UCSD-AML1 (cell line): ENCODE measurements at regions not wholly inside any gene's neighbourhood (a gene's known extent, or its start where the extent isn't known, plus 50 kb on each side); places are given as distances from the start of the nearest gene placed in this dataset.
A peak's percentile ranks its signal among the peaks of the same experiment; 100 is the strongest.

Experiments
- DNase-seq: peaks from one replicate; lab custom pipeline; 2025; ENCODE audit not compliant: unreplicated experiment; lab: John Stamatoyannopoulos, UW

GRCh38 chr16:6861135-6861814 is 471.4 kb upstream of the RBFOX1 start:
- no peak for DNase-seq

DNA sequence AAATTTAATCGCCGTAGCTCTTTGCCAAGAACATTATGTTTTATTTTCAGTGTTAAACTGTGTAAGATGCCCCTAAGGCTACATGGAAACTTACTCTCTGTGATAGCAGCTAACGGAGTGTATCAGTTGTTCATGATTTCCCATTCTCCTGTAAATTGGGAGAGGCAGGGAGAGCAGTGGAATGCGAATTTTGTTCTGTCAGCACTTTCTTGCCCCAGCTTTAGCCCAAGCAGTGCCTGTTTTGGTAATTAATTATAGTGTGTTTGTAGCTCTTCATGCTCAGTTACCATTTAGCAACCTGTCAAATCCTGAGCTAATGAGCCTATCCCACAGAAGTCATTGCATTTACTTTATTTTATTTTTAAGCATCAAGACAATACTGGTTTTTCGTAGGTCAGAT is 475.1 kb upstream of the RBFOX1 start:
- DNase-seq: no peak

DNA sequence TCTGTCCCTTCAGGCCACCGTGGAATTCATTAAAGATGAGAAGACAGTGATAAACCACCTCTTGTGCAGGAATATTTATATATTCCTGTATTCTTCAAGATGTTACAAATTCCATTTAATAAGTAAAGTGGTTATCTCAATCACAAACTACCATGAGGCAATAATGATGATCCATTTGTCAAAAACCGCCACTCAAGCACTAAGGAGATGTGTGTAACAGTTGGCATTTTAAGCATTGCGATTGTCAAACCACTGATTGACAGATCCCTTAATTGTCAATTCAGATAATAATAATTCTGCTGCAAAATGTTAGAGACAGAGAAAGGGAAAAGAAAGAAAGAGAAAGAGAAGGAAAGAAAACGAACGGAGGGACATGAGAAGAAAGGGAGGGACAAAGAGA is 476.1 kb upstream of the RBFOX1 start:
- no peak for DNase-seq

- DNase-seq: no peak
Observed at GRCh38 chr16:6853565-6853964, 479.1 kb upstream of the RBFOX1 start.

DNA sequence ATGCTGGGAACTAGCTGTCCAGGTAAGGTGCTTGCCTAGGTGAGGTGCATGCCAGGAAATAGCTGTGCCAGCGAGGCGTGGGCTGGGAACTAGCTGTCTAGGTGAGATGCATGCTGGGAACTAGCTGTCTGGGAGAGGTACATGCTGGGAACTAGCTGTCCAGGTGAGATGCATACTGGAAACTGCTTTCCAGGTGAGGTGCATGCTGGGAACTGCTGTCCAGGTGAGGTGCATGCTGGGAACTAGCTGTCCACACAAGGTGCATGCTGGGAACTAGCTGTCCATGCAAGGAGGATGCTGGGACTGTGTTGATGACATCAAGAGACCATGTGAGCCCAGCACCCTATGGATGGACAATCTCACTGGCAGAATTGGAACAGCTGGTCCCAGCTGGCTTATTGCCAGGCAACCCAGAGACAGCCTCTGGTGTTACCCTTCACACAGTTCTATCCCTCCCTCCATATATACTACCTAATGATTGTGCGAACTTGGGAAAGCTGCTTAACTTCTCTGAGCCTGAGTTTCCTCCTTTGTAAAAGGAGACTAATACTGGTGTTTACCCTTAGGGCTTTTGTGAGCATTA is 479.9 kb upstream of the RBFOX1 start:
- DNase-seq: no peak

DNA sequence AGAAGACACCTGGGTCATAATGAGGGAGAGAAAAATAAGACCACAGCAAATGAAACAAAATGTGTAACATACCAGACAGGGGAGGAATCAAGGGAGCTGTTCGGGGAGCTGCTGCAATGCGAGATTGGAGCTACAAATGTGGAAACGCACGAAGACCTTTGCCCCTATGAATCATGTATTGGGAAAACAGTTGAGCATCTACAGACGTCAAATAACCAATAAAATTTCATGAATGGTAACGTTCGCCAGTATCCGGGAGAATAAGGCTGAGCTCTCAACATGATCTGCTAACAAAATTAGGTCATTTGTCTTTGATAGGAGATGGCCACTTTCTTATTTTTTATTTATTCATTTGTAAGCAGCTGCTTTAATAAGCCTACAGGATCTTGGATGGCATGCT is 486.2 kb upstream of the RBFOX1 start:
- DNase-seq: no peak

- no peak for DNase-seq
Observed at GRCh38 chr16:6841392-6841791, 491.3 kb upstream of the RBFOX1 start.

DNA sequence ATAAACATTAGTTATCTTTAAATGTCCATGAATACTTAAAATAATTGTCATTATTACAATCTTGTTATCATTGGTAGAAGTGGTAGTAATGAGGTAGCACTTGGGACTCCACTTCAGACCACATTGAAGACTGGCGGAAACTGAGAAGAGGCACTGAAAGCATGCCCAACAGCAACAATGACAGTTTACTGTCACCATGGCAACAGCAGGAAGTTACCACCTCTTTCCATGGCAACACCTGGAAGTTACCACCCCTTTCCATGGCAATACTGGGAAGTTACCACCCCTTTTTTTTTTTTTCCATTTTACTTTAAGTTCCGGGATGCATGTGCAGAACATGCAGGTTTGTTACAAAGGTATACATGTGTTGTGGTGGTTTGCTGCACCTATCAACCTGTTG is 494.9 kb upstream of the RBFOX1 start:
- no peak for DNase-seq

DNA sequence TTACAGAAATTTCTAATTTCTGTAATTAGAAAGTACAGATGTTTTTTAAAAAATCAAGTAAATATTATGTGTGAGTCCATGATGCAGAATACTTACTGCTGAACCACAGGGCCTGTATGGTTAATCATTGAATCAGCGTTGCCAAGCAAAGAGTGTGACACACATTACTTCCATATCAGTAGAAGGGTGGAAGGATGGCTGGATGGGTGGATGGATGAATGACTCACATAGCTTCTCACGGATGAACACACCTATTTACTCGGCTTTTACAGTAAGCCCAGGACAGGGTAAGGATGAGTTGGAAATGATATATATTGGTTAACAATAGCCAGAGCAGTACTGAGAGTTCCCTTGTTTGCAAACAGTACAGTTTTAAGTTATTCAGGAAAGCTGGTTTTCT is 495.9 kb upstream of the RBFOX1 start:
- DNase-seq: no peak

DNA sequence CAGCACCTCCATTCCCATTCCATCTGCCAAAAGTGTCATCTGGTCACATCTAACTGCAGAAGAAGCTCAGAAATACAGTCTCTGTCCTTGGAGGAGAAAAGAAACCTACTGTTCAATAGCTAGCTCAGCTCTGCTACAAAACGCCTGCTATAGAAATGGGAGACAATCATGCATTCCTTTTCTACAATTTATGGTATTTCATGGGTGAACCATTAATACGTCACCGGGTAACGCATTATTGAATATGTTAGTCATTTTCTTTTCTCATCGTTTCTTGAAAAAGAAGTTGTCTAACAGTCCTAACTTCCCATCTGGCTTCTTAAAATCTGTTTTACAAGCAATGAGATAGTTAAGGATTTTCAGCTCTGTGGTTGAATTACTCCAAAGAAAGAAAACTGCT is 496.7 kb upstream of the RBFOX1 start:
- DNase-seq: no peak

GRCh38 chr16:6835516-6835915 is 497.1 kb upstream of the RBFOX1 start:
- DNase-seq: no peak

GRCh38 chr16:6828690-6829089 is 504.0 kb upstream of the RBFOX1 start:
- DNase-seq: no peak

DNA sequence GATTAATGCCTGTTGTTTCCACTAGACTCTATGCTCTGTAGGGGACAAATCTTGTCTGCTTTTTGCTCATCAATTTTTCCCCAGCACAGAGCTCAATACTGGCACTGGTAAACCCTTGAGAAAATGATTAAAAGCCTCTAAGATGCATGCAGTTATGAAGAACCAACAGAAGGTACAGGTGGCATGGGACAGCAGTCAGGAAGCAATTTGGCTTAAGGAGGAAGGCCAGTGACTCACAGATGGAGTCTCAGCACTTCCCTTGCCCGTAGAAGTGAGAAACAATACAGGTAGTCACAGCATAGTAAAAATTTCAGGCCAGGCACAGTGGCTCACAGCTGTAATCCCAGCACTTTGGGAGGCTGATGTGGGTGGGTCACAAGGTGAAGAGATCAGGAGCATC is 504.7 kb upstream of the RBFOX1 start:
- DNase-seq: no peak

DNA sequence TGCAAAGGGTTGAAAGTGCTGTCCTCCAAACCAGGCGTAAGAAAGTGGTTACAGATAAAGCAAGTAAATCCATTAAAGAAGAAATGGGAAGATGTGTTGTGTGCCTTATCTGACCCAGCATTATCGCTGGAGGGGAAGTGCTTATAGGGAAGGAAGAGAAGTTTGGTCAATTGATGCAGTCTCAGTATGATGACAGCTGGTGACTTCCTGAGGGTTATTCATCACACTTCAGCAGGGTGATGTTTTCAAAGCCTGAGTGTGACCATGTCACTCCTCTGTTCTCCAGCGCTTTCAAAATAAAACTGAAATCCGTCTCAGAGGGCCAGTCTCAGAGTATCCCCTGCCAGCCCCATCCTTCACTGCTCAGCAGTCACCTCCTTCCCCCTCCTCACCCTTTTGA is 505.4 kb upstream of the RBFOX1 start:
- DNase-seq: peak; percentile 32

DNA sequence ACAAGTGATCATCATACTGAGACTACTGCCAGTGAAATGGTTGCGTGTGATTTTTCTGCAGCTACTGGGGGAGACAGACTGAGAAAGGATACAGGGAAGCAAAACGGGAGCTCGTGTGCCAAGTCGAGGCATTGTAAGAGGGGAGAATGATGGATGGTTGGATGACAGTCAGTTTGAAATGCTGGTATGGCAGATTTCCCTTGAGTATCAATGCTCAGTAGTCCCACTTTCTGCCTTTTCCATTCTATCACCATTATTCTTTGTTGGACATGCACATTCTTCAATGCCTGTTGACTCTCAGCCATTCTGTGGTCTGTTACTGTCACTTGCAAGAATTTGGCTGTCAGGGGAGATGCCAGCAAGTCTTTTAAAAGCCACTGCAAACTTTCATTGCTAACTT is 510.6 kb upstream of the RBFOX1 start:
- DNase-seq: no peak

DNA sequence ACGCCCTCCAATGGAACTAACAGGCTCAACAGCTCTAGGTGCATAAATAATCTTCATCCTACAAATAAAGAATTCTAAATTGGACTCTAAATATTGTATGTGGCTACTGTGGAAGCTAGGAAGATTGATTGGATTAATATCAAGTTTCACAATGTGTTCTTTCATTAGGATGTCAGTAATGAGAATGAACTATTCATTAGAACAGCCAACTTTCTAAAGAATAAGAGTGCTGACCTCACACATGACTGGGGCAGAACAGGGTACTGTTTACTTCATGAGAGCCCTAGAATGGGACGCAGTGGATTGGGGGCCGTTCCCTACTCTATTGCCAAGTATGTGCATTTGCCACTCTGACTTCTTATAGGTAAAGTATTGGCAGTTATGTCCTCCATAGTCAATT is 528.2 kb upstream of the RBFOX1 start:
- DNase-seq: no peak

DNA sequence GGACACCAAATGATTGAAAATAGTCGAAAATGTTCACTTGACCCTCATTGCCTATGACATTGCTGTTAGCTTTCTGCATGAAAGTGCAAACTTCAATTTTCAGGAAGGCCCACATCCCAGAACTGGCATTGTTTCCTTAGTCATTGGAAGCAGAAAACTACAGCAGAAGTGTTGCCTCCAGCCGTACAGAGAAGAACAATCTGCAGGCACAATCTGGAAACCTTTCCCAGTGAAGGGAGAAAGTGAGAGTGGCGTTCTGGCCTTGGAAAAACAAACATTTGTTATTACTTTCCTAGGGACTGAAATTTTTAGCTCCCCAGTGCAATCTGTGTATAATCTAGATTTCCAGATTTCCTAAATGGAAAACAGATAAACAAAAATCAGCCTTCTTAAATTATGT is 529.5 kb upstream of the RBFOX1 start:
- no peak for DNase-seq

DNA sequence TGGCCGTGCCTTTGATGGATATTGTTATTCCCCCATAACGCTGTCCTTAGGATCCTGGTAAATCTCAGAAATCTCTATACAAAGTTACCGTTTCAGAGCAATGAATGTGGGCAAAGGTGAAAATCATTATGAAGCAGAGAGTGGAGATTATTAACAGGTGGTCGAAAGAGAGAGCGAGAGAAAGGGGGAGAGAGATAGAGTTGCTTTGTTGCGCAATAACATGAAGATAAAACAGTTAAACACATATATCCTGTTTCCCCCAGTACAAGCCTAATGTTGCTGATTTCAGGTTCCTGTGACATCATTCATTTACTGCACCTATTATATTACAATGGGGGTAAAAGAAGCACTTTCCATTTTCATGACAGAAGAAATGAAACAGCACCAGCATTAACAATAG is 535.4 kb upstream of the RBFOX1 start:
- DNase-seq: no peak

GRCh38 chr16:6777624-6778023 is 555.0 kb upstream of the RBFOX1 start:
- no peak for DNase-seq

DNA sequence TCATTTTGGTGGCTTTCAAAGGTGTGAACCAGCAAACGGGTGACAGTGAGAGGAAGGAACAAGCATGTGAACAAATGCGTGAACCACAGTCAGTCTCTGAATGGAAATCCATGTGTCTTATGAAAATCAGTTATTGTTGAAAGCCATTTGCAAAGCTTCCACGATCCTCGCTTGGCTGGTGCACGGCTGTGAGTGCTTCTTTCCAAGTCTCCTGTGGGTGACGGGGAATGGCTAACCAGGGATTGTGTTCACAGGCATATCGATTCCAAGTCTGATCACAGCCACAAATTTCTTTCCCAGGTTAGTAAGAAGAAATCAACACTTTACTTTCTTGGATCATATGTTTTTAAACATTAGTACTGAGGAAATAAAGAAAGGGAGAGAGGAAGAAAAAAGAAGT is 556.9 kb upstream of the RBFOX1 start:
- no peak for DNase-seq

DNA sequence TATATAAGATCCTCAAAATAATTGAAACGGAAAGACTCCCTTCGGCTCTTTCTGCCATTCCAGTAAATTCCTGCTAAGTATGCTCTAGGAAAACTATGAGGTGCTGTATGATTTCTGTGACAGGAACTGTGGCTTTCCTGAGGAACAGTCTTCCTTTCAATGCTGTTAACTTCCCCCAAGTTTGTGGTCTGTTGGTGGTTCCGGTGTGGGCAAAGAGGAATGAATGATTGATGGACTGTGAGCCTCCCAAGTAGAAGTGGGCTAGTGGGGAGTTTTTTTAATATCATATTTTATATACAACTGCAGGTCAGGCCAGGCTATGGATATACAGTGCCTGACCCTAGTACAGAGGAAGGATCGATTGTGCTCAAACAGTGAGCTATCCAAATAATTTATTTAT is 560.7 kb upstream of the RBFOX1 start:
- DNase-seq: peak; percentile 66

DNA sequence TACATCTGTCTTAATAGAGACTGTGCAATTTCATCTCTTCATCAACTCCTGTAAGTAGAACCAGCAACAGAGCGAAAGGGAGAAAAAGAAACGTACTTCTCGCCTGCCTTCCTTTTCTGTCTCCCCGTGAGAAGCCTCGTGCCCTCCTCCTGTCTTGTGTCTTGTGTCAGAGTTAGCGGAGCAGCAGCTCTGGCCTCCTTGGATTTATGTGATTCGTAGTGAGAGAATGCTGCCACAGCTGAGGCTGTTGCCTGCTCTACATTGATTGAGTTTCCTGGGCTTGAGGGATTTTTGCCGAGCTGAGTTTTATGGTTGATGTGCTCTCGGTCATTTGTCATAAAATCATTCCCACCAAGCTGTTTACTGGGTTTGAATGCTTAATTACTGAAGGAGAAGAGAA is 579.1 kb upstream of the RBFOX1 start:
- DNase-seq: no peak

DNA sequence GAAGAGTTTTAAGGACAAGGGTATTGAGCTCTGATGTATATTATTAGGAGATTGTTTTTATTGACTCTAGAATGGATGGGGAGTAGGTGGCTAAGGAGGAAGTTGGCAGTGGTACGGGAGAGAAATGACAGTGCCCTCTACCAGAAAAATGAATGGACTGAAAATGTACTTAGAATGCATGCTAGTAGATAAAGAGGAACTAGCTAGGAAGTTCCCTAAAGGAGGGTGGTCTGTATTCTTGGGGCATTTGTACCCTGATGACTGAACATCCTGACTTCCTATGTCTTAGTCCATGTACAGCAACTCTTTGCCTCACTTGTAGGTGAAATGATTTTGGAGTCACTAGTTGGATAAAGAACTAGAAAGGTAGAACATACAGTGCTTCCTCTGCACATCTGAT is 581.5 kb upstream of the RBFOX1 start:
- no peak for DNase-seq
